Ishikawa (cell line): ENCODE measurements at regions not wholly inside any gene's neighbourhood (a gene's known extent, or its start where the extent isn't known, plus 50 kb on each side); places are given as distances from the start of the nearest gene placed in this dataset.

Experiments
- CEBPB ChIP-seq: IDR thresholded peaks from 2 replicates; pipeline ENCODE4 v1.6.1; 2012
- CREB1 ChIP-seq: IDR thresholded peaks from 2 replicates; pipeline ENCODE4 v1.6.1; 2012; ENCODE audit warnings: low read depth
- EP300 ChIP-seq: IDR thresholded peaks from 2 replicates; pipeline ENCODE4 v1.6.1; 2012; ENCODE audit warnings: borderline replicate concordance
- FOXM1 ChIP-seq: IDR thresholded peaks from 2 replicates; pipeline ENCODE4 v1.6.1; 2012; ENCODE audit warnings: low read depth, borderline replicate concordance
- RAD21 ChIP-seq: IDR thresholded peaks from 2 replicates; pipeline ENCODE4 v1.6.1; 2012; ENCODE audit warnings: low read depth
- TCF12 ChIP-seq: IDR thresholded peaks from 2 replicates; pipeline ENCODE4 v1.6.1; 2012; ENCODE audit warnings: low read depth

DNA sequence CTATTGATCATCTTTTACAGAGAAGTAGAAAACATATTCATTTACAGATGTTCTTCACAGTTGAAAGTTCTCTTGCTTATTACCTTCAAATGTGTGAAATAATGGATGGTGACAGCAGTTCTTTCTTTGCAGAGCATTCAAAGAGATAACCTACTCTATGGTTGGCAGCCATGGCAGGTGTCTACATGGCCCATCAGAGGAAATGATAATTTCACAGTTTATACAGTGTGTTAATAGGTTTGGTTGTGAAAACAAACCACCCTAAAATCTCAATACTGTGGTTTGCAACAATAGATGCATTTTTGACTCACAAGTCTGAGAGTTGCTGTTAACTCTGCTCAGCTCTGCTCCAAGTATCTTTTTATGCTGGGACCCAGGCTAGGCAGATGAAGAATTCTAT is 241.2 kb upstream of the SAMSN1 start:
- TF ChIP-seq EP300 (no peak), CEBPB (no peak), TCF12 (no peak), CREB1 (no peak), RAD21 (no peak), FOXM1 (no peak)
